ENCODE measurements at regions not wholly inside any gene's neighbourhood (a gene's known extent, or its start where the extent isn't known, plus 50 kb on each side); places are given as distances from the start of the nearest gene placed in this dataset.

DNA sequence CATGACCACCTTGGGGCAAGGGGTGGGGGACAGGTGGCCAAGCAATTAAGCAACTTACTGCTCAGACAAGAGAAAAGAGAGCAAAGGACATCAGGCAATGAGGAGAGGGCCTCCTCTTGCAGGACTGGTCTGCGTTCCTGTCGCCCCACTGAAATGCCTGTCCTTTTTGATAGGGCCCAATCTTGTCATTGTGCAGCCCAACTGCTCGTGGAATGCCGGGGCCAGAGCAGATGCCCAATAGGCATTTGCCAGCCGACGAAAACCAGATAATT lies 104.5 kb upstream of the SH3BP4 start:
- TF ChIP-seq, protein P1, sequence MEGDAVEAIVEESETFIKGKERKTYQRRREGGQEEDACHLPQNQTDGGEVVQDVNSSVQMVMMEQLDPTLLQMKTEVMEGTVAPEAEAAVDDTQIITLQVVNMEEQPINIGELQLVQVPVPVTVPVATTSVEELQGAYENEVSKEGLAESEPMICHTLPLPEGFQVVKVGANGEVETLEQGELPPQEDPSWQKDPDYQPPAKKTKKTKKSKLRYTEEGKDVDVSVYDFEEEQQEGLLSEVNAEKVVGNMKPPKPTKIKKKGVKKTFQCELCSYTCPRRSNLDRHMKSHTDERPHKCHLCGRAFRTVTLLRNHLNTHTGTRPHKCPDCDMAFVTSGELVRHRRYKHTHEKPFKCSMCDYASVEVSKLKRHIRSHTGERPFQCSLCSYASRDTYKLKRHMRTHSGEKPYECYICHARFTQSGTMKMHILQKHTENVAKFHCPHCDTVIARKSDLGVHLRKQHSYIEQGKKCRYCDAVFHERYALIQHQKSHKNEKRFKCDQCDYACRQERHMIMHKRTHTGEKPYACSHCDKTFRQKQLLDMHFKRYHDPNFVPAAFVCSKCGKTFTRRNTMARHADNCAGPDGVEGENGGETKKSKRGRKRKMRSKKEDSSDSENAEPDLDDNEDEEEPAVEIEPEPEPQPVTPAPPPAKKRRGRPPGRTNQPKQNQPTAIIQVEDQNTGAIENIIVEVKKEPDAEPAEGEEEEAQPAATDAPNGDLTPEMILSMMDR (conservative IDR thresholded peaks at IDR 0.05; ENCODE audit: low read length) = no peak
- TF ChIP-seq EZH2phosphoT487 (IDR thresholded peaks at IDR 0.05; ENCODE audit: borderline replicate concordance) = no peak

All from Loucy (cell line).